GM20000 (cell line): ENCODE measurements at regions not wholly inside any gene's neighbourhood (a gene's known extent, or its start where the extent isn't known, plus 50 kb on each side); places are given as distances from the start of the nearest gene placed in this dataset.

Experiments
- DNase-seq: peaks from one replicate; pipeline ENCODE4 v3.0.0; 2012; ENCODE audit warnings: low spot score
- CTCF ChIP-seq: IDR thresholded peaks from 2 replicates; pipeline ENCODE4 v1.5.1; 2012; ENCODE audit warnings: mild to moderate bottlenecking, control low read depth; ENCODE audit errors: extremely low read depth, missing control alignments

GRCh38 chr13:95494082-95494681, 58.3 kb upstream of the CLDN10 start:
- peak; percentile 44 for DNase-seq
- peak; percentile 43 for TF ChIP-seq CTCF

- DNase-seq, result no peak
- no peak for TF ChIP-seq CTCF
Measured at GRCh38 chr13:95496485-95496884, 56.0 kb upstream of the CLDN10 start.

GRCh38 chr13:95497381-95497807, 55.1 kb upstream of the CLDN10 start:
- TF ChIP-seq CTCF, result no peak
- DNase-seq, result no peak

- no peak for TF ChIP-seq CTCF
- no peak for DNase-seq
Measured at GRCh38 chr13:95498886-95499285, 53.6 kb upstream of the CLDN10 start.

GRCh38 chr13:95499811-95500712, 52.5 kb upstream of the CLDN10 start:
- TF ChIP-seq CTCF, result no peak
- no peak for DNase-seq

- TF ChIP-seq CTCF, result no peak
- no peak for DNase-seq
Measured at GRCh38 chr13:95502216-95502615, 50.3 kb upstream of the CLDN10 start.
